H4 (cell line): ENCODE measurements at regions not wholly inside any gene's neighbourhood (a gene's known extent, or its start where the extent isn't known, plus 50 kb on each side); places are given as distances from the start of the nearest gene placed in this dataset.
"Not testable (repeated sequence)": the region's sequence is repeated elsewhere in the genome, so short reads cannot be mapped to it uniquely, and the experiment has no call there.

Experiments used
- DNase-seq: peaks from one replicate; pipeline ENCODE4 v3.0.0-alpha.2; 2015; ENCODE audit warnings: low spot score

DNA sequence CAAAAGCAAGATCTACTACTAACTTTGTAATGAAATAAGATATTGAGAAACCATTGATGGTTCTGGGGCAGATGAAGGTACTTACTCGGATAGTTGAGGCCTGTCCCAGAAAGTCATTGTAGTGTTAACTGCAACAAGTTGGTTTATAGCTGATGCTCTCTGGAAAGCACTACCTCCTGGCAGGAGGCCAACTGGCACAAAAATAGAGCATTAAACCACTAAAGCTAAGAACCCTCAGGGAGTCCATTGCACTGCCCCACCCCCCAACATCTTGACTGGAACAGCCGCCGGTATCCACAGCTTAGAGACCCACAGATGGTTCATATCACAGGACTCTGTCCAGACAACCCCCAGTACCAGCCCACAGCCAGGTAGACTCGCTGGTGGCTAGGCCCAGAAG is 552.5 kb upstream of the CRIM1 start:
- DNase-seq, result no peak

- DNase-seq, result no peak
Measured at GRCh38 chr2:35794796-35795450, 560.7 kb upstream of the CRIM1 start.

- DNase-seq, result no peak
Measured at GRCh38 chr2:35790292-35790691, 565.3 kb upstream of the CRIM1 start.

DNA sequence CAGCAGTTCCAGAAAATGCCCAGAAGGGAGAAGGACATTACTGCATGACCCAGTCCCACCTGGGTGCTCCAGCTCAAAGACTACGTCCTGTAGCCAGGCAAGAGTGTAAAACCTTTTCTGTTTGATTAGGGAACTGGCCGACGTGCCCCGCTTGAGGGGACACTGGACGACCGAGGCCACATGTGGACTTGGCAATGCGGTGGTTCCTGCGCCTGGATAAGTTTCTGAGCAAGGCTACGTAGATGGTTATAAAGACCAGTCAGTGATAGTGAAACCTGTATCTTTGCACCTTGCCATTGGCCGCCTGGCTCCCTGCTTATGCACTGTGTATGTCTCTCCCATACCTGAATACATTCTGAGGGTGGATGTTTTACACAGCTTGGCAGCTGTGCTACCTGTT is 567.0 kb upstream of the CRIM1 start:
- no peak for DNase-seq

- peak; percentile 7 for DNase-seq
Measured at GRCh38 chr2:35787302-35788031, 568.1 kb upstream of the CRIM1 start.

GRCh38 chr2:35785564-35785963 is 570.0 kb upstream of the CRIM1 start:
- no peak for DNase-seq

GRCh38 chr2:35784777-35785176 is 570.8 kb upstream of the CRIM1 start:
- DNase-seq, result no peak

GRCh38 chr2:35783723-35784122 is 571.9 kb upstream of the CRIM1 start:
- DNase-seq, result peak; percentile 8

- DNase-seq, result no peak
Measured at GRCh38 chr2:35741556-35741955, 614.0 kb upstream of the CRIM1 start.

DNA sequence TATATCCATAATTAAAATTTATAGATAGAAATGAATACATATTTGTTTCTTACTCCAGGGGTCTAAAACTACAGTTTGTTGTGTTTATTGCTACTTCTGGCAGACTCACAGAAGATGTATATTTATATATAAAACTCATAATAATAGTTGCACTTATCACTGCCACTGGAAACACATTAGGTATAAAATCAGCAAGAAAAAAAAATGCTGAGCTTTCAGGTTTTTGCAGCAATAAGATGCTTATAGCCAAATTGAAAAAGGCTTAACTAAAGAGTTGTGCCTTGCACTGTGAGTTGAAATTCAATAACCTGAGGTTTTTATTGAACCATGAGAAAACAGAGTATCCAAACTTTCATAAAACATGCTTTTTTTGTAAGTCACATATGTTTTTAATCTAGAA is 623.9 kb upstream of the CRIM1 start:
- no peak for DNase-seq

DNA sequence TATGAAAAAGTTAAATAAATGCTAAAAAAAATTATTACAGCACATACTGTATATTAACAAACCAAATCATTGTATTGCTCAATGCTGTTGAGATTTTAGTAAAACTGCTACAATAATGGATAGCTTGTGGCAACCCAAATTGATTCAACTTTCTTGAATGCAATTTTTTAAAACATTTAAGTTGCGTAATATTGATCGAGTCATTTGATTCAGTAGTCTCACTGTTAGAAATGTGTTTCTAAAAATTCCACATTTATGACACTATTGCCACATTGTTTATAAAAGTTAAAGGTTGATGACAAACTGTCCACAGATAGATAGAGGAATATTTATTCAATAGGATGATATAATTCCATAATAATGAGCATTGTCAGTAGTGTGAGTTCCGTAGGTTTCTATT is 640.7 kb upstream of the CRIM1 start:
- no peak for DNase-seq

DNA sequence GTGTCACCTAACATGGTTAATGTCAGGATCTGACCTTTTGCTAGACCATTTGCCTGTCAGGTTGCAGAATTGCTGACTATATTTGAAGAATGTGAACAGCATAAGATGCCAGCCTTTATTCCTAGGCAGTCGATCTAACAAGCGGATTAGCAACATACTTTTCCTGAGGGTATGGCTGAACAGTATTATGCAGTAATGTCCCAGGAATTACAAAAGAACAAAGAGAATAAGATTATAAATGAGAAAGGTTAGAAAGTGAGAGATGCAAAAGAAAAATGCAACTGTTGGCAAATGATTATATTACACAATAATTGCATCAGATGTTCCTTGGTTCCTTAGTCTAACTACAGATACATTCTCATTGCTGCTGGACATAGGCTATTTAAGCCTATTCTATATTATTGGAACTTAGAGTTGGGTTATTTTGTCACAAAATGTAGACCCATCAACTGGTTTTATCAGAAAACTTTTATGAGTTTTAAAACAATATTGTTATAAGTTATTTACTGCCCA is 647.1 kb upstream of the CRIM1 start:
- DNase-seq, result no peak

- DNase-seq, result no peak
Measured at GRCh38 chr2:35688309-35688708, 667.3 kb upstream of the CRIM1 start.

- no peak for DNase-seq
Measured at GRCh38 chr2:35651688-35652323, 703.8 kb upstream of the CRIM1 start.

DNA sequence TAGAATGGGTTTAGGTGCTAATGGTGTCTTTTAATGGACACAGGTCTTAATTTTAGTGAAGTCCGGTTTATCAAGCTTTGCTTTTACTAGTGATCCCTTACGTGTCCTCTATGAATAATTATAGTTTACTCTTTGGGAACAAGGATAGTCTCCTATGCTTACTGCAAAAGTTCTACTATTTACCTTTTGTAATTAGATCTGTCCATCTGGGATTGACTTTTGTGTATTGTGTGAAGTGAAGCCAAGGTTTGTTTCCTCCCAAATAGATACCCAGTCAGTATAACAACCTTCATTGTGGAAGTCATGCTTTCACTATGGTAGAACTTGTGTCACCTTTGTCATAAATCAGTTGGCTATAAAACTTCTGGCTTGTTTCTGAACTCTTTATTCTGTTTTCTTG is 740.9 kb upstream of the CRIM1 start:
- DNase-seq, result no peak

GRCh38 chr2:35606394-35606793 is 749.2 kb upstream of the CRIM1 start:
- DNase-seq, result no peak

- no peak for DNase-seq
Measured at GRCh38 chr2:35598310-35598709, 757.3 kb upstream of the CRIM1 start.

GRCh38 chr2:35591886-35592285 is 763.7 kb upstream of the CRIM1 start:
- no peak for DNase-seq

- no peak for DNase-seq
Measured at GRCh38 chr2:35585972-35586371, 769.6 kb upstream of the CRIM1 start.

- DNase-seq, result no peak
Measured at GRCh38 chr2:35582637-35583036, 772.9 kb upstream of the CRIM1 start.

- DNase-seq, result no peak
Measured at GRCh38 chr2:35580956-35581355, 774.6 kb upstream of the CRIM1 start.

DNA sequence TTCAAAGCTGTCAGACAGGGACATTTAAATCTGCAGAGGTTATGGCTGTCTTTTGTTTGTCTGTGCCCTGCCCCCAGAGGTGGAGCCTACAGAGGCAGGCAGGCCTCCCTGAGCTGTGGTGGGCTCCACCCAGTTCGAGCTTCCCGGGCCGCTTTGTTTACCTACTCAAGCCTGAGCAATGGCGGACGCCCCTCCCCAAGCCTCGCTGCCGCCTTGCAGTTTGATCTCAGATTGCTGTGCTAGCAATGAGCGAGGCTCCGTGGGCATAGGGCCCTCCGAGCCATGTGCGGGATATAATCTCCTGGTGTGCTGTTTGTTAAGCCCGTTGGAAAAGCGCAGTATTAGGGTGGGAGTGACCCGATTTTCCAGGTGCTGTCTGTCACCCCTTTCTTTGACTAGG is 787.0 kb upstream of the CRIM1 start:
- not testable (repeated sequence) for DNase-seq

GRCh38 chr2:35562488-35562887 is 793.1 kb upstream of the CRIM1 start:
- DNase-seq, result no peak
